GM12865 (cell line): ENCODE measurements at regions not wholly inside any gene's neighbourhood (a gene's known extent, or its start where the extent isn't known, plus 50 kb on each side); places are given as distances from the start of the nearest gene placed in this dataset.

Experiments
- DNase-seq: peaks from one replicate; pipeline ENCODE4 v3.0.0; 2010; ENCODE audit warnings: low read depth
- H3K4me3 ChIP-seq: 2 replicates; pipeline ENCODE4 v1.5.1; 2011; ENCODE audit warnings: mild to moderate bottlenecking, low read depth, low read length, control low read depth
- CTCF ChIP-seq: IDR thresholded peaks from 2 replicates; pipeline ENCODE4 v1.5.1; 2011; ENCODE audit warnings: low read length, control low read depth, low read depth, inconsistent platforms; ENCODE audit not compliant: insufficient read depth; ENCODE audit errors: missing control alignments

GRCh38 chr4:26218677-26219605 is 101.9 kb upstream of the RBPJ start:
- TF ChIP-seq CTCF = no peak
- DNase-seq = no peak
- no peak overlapping the region for H3K4me3 ChIP-seq

- no peak for DNase-seq
- no peak overlapping the region for H3K4me3 ChIP-seq
- no peak for TF ChIP-seq CTCF
These were observed 100.1 kb upstream of the RBPJ start for GRCh38 chr4:26220696-26221095.

GRCh38 chr4:26223155-26223554 is 97.7 kb upstream of the RBPJ start:
- TF ChIP-seq CTCF = no peak
- H3K4me3 ChIP-seq = no peak overlapping the region
- DNase-seq = no peak

- no peak overlapping the region for H3K4me3 ChIP-seq
- no peak for DNase-seq
- no peak for TF ChIP-seq CTCF
These were observed 94.0 kb upstream of the RBPJ start for GRCh38 chr4:26226629-26227376.

GRCh38 chr4:26227601-26228229 is 93.1 kb upstream of the RBPJ start:
- no peak for TF ChIP-seq CTCF

GRCh38 chr4:26228883-26229282 is 91.9 kb upstream of the RBPJ start:
- DNase-seq = no peak
- no peak for TF ChIP-seq CTCF
- H3K4me3 ChIP-seq = no peak overlapping the region

More at GRCh38 chr4:26227601-26228229, 93.1 kb upstream of the RBPJ start:
- no peak overlapping the region for H3K4me3 ChIP-seq
- no peak for DNase-seq
